ENCODE measurements at regions not wholly inside any gene's neighbourhood (a gene's known extent, or its start where the extent isn't known, plus 50 kb on each side); places are given as distances from the start of the nearest gene placed in this dataset.
"Not testable (repeated sequence)": the region's sequence is repeated elsewhere in the genome, so short reads cannot be mapped to it uniquely, and the experiment has no call there.

GRCh38 chr21:27984663-27985325 is 1007.9 kb downstream of the LTN1 start:
- not testable (repeated sequence) for H3K4ac ChIP-seq (ENCODE audit: low read depth, low read length); DNase-seq; H3K14ac ChIP-seq (ENCODE audit: low read length); H3K27ac ChIP-seq (ENCODE audit: low read depth, low read length); H3K4me1 ChIP-seq (ENCODE audit: control insufficient read depth in 1 of 2, insufficient read depth in 2 of 2, low read length in 2 of 2); H2BK5ac ChIP-seq (ENCODE audit: low read depth, low read length, poor library complexity); H3K9ac ChIP-seq (ENCODE audit: low read length); H4K91ac ChIP-seq (ENCODE audit: low read depth, low read length); H3K79me1 ChIP-seq (ENCODE audit: low read length); H3K27me3 ChIP-seq (ENCODE audit: insufficient read depth, low read length); H3K79me2 ChIP-seq (ENCODE audit: control insufficient read depth, insufficient read depth, low read length, poor library complexity); H4K8ac ChIP-seq (ENCODE audit: low read depth, low read length); H2AK5ac ChIP-seq (ENCODE audit: low read length); H3K36me3 ChIP-seq (ENCODE audit: control insufficient read depth in 1 of 2, insufficient read depth in 2 of 2, low read length in 2 of 2); H3K9me3 ChIP-seq (ENCODE audit: insufficient read depth, low read depth, low read length); H2BK12ac ChIP-seq (ENCODE audit: low read length); H3K4me2 ChIP-seq (ENCODE audit: low read length); H4K12ac ChIP-seq (ENCODE audit: low read depth, low read length); H3K4me3 ChIP-seq (ENCODE audit: low read depth, low read length); H2AFZ ChIP-seq (ENCODE audit: insufficient read depth, low read length, poor library complexity); H3K23ac ChIP-seq (ENCODE audit: low read length); H3K18ac ChIP-seq (ENCODE audit: low read length); H2BK120ac ChIP-seq (ENCODE audit: insufficient read depth, low read length, poor library complexity)
- WGBS (ENCODE audit: extremely low coverage, insufficient coverage, insufficient read length): no CpG with 5 or more reads among the region's 2 CpGs

GRCh38 chr21:27979446-27979845 is 1012.6 kb upstream of the ADAMTS5 start:
- not testable (repeated sequence) for H3K27me3 ChIP-seq (ENCODE audit: insufficient read depth, low read length); H3K4ac ChIP-seq (ENCODE audit: low read depth, low read length)

GRCh38 chr21:27975514-27975913 is 1008.6 kb upstream of the ADAMTS5 start:
- no peak overlapping the region for H3K4ac ChIP-seq (ENCODE audit: low read depth, low read length)
- 100% methylated on average over 1 of the region's 2 CpGs for WGBS (ENCODE audit: extremely low coverage, insufficient coverage, insufficient read length)
- H3K4me2 ChIP-seq (ENCODE audit: low read length): no peak overlapping the region
- no peak overlapping the region for H4K12ac ChIP-seq (ENCODE audit: low read depth, low read length)
- no peaks in the 10 kb centered on the region for H3K9me3 ChIP-seq (ENCODE audit: insufficient read depth, low read depth, low read length)
- no peaks in the 10 kb centered on the region for H3K79me2 ChIP-seq (ENCODE audit: control insufficient read depth, insufficient read depth, low read length, poor library complexity)
- no peak overlapping the region for H3K4me3 ChIP-seq (ENCODE audit: low read depth, low read length)
- H3K79me1 ChIP-seq (ENCODE audit: low read length): no peaks in the 10 kb centered on the region
- H2AK5ac ChIP-seq (ENCODE audit: low read length): no peak overlapping the region
- H2BK120ac ChIP-seq (ENCODE audit: insufficient read depth, low read length, poor library complexity): no peak overlapping the region
- H3K36me3 ChIP-seq (ENCODE audit: control insufficient read depth in 1 of 2, insufficient read depth in 2 of 2, low read length in 2 of 2): no peaks in the 10 kb centered on the region
- H4K8ac ChIP-seq (ENCODE audit: low read depth, low read length): no peak overlapping the region
- no peaks in the 10 kb centered on the region for H3K4me1 ChIP-seq (ENCODE audit: control insufficient read depth in 1 of 2, insufficient read depth in 2 of 2, low read length in 2 of 2)
- no peak overlapping the region for H2BK12ac ChIP-seq (ENCODE audit: low read length)
- no peak overlapping the region for H3K23ac ChIP-seq (ENCODE audit: low read length)
- no peaks in the 10 kb centered on the region for H3K27me3 ChIP-seq (ENCODE audit: insufficient read depth, low read length)
- no peak overlapping the region for H2AFZ ChIP-seq (ENCODE audit: insufficient read depth, low read length, poor library complexity)
- no peak overlapping the region for H3K14ac ChIP-seq (ENCODE audit: low read length)
- H3K9ac ChIP-seq (ENCODE audit: low read length): no peak overlapping the region
- no peak overlapping the region for H3K27ac ChIP-seq (ENCODE audit: low read depth, low read length)
- H2BK5ac ChIP-seq (ENCODE audit: low read depth, low read length, poor library complexity): no peak overlapping the region
- H4K91ac ChIP-seq (ENCODE audit: low read depth, low read length): no peak overlapping the region
- H3K18ac ChIP-seq (ENCODE audit: low read length): no peak overlapping the region
- DNase-seq: no peak

More at GRCh38 chr21:27979446-27979845, 1012.6 kb upstream of the ADAMTS5 start:
- not testable (repeated sequence) for H3K9ac ChIP-seq (ENCODE audit: low read length); H3K27ac ChIP-seq (ENCODE audit: low read depth, low read length); H3K9me3 ChIP-seq (ENCODE audit: insufficient read depth, low read depth, low read length); H2AFZ ChIP-seq (ENCODE audit: insufficient read depth, low read length, poor library complexity); DNase-seq; H3K23ac ChIP-seq (ENCODE audit: low read length); H3K79me2 ChIP-seq (ENCODE audit: control insufficient read depth, insufficient read depth, low read length, poor library complexity); H2AK5ac ChIP-seq (ENCODE audit: low read length); H3K18ac ChIP-seq (ENCODE audit: low read length); H3K14ac ChIP-seq (ENCODE audit: low read length); H3K79me1 ChIP-seq (ENCODE audit: low read length); H3K4me2 ChIP-seq (ENCODE audit: low read length); H4K12ac ChIP-seq (ENCODE audit: low read depth, low read length); H3K36me3 ChIP-seq (ENCODE audit: control insufficient read depth in 1 of 2, insufficient read depth in 2 of 2, low read length in 2 of 2); H2BK120ac ChIP-seq (ENCODE audit: insufficient read depth, low read length, poor library complexity); H4K8ac ChIP-seq (ENCODE audit: low read depth, low read length); H3K4me3 ChIP-seq (ENCODE audit: low read depth, low read length); H3K4me1 ChIP-seq (ENCODE audit: control insufficient read depth in 1 of 2, insufficient read depth in 2 of 2, low read length in 2 of 2); H2BK12ac ChIP-seq (ENCODE audit: low read length); H4K91ac ChIP-seq (ENCODE audit: low read depth, low read length); H2BK5ac ChIP-seq (ENCODE audit: low read depth, low read length, poor library complexity)

GRCh38 chr21:27974152-27974551 is 1007.3 kb upstream of the ADAMTS5 start:
- H3K36me3 ChIP-seq (ENCODE audit: control insufficient read depth in 1 of 2, insufficient read depth in 2 of 2, low read length in 2 of 2); H2AFZ ChIP-seq (ENCODE audit: insufficient read depth, low read length, poor library complexity); H2AK5ac ChIP-seq (ENCODE audit: low read length); H3K79me1 ChIP-seq (ENCODE audit: low read length); H3K9me3 ChIP-seq (ENCODE audit: insufficient read depth, low read depth, low read length); H3K23ac ChIP-seq (ENCODE audit: low read length); H3K14ac ChIP-seq (ENCODE audit: low read length); H3K4me3 ChIP-seq (ENCODE audit: low read depth, low read length); H2BK120ac ChIP-seq (ENCODE audit: insufficient read depth, low read length, poor library complexity); H3K79me2 ChIP-seq (ENCODE audit: control insufficient read depth, insufficient read depth, low read length, poor library complexity); DNase-seq; H3K27ac ChIP-seq (ENCODE audit: low read depth, low read length); H3K4me1 ChIP-seq (ENCODE audit: control insufficient read depth in 1 of 2, insufficient read depth in 2 of 2, low read length in 2 of 2); H3K27me3 ChIP-seq (ENCODE audit: insufficient read depth, low read length); H4K12ac ChIP-seq (ENCODE audit: low read depth, low read length); H2BK12ac ChIP-seq (ENCODE audit: low read length); H3K18ac ChIP-seq (ENCODE audit: low read length); H2BK5ac ChIP-seq (ENCODE audit: low read depth, low read length, poor library complexity); H4K91ac ChIP-seq (ENCODE audit: low read depth, low read length); H3K4me2 ChIP-seq (ENCODE audit: low read length); H4K8ac ChIP-seq (ENCODE audit: low read depth, low read length); H3K4ac ChIP-seq (ENCODE audit: low read depth, low read length); H3K9ac ChIP-seq (ENCODE audit: low read length): not testable (repeated sequence)
- no CpG with 5 or more reads among the region's 1 CpG for WGBS (ENCODE audit: extremely low coverage, insufficient coverage, insufficient read length)
